HG03378 (cell line): ENCODE measurements at regions not wholly inside any gene's neighbourhood (a gene's known extent, or its start where the extent isn't known, plus 50 kb on each side); places are given as distances from the start of the nearest gene placed in this dataset.

Source experiments
- ATAC-seq: cut with Tn5 transposase; IDR thresholded peaks from one replicate; pipeline ENCODE4 v1.9.1; 2021; ENCODE audit warnings: mild to moderate bottlenecking, moderate library complexity; ENCODE audit not compliant: unreplicated experiment

DNA sequence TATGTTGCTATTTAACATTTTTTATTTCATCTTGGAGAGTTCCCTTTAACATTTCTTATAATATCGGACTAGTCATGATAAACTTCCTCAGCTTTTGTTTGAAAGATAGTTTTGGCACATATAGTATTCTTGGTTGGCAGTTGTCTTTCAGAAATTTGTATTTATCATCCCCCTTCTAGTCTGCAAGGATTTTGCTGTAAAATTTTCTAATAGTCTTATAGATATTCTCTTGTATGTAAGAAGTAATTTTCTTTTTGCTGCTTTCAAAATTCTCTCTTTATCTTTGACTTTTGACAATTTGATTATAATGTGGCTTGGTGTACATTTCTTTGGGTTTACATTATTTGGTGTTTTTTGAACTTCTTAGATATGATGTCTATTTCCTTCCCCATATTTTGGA is 116.0 kb upstream of the AVPR1A start:
- ATAC-seq, result no peak

DNA sequence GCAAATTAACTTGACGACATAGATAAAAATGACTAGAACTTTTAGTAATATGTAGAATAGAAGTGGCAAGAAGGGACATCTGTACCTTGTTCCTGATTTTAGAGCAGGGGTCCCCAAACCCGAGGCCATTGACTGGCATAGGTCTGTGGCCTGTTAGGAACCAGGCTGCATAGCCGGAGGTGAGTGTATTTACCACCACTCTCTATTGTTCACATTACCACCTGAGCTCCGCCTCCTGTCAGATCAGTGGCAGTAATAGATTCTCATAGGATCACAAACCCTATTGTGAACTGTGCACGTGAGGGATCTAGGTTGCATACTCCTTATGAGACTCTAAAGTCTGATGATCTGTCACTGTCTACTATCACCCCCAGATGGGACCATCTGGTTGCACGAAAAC is 113.6 kb upstream of the AVPR1A start:
- ATAC-seq, result no peak

GRCh38 chr12:63250486-63250885 is 99.5 kb upstream of the AVPR1A start:
- no peak for ATAC-seq

GRCh38 chr12:63238892-63239291 is 87.9 kb upstream of the AVPR1A start:
- ATAC-seq, result no peak

DNA sequence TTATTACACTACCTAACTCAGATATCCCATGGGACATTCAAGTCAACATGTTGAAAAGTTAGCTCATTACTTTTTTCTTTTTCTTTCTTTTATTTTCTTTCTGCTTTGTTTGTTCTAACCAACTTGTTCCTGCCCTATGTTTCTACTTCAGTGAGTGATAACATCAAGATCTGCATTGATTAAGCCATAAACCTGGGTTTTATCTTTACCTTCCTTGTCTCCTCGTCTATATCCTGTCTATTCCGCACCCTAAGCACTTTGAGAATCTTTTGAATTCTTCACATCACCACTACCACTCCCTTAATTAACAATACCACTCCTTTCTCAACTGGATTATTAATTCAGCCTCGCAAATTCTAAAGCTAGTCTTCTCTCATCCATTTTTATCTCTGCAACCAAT is 81.9 kb upstream of the AVPR1A start:
- no peak for ATAC-seq

- no peak for ATAC-seq
Measured at GRCh38 chr12:63228853-63229252, 77.9 kb upstream of the AVPR1A start.

- no peak for ATAC-seq
Measured at GRCh38 chr12:63226792-63227463, 75.9 kb upstream of the AVPR1A start.

DNA sequence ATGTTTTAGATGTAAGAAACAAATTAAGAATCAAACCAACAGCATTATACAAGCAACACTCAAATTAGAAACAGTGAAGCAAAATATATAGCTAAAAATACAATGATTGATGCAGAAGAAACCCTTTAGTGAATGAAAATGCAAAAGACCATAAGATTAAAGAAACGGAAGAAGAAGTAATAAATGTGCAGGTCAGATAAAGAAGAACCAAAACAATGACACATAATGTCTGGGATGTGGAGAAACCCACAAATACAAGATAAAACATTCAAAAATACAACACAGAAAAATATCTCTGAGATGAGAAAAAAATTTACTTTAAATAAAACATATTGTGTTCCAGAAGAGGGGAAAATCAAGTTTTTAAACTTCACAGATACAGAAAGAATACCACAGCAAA is 73.4 kb upstream of the AVPR1A start:
- no peak for ATAC-seq

GRCh38 chr12:63223128-63223527 is 72.1 kb upstream of the AVPR1A start:
- no peak for ATAC-seq

- ATAC-seq, result no peak
Measured at GRCh38 chr12:63222582-63222981, 71.6 kb upstream of the AVPR1A start.

GRCh38 chr12:63220921-63221320 is 69.9 kb upstream of the AVPR1A start:
- ATAC-seq, result no peak

GRCh38 chr12:63212316-63212715 is 61.3 kb upstream of the AVPR1A start:
- ATAC-seq, result no peak

DNA sequence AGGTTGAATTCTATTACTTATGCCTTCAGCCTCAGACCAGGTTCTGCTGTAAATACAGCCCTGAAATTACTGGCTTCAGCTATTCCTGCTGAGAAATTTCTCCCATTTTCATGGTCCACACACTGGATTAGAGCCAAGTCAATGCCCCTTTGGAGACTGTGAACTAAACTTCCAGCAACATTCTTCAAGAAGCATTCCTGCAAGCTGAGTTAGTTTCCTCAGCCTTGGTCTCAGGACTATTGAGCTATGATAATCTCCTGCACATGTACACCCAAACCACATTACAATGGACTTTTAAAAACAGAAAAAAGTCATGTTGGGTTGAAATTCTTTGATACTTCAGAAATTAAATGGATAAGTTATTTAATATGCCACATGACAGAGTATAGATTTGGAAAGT is 58.0 kb upstream of the AVPR1A start:
- ATAC-seq, result no peak

DNA sequence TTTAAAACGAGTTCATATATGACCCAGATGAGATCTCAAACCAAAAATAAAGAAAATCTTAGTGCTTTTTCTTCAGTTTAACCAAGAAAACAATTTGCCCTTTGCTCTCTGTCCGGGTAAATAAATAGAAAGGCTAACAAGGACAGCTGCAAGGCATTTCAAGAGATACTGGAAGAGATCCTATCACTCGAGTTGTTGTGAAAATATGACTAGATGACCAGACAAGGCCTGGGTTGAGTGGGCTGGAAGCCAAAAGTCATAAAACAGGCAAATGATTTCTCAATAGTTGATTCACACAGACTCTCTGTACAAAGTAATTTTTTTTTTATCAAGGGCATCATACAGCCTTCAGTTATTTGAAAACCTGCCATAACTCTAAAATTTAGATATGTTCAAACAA is 55.9 kb upstream of the AVPR1A start:
- no peak for ATAC-seq

- ATAC-seq, result no peak
Measured at GRCh38 chr12:63206494-63206893, 55.5 kb upstream of the AVPR1A start.
